Lung (tissue), 11 donors: ENCODE measurements at regions not wholly inside any gene's neighbourhood (a gene's known extent, or its start where the extent isn't known, plus 50 kb on each side); places are given as distances from the start of the nearest gene placed in this dataset.

Experiments
- ATAC-seq: fragments of 200-7000 bp; cut with Tn5 transposase; one replicate; pipeline ENCODE4 v1.9.1; 2020; ENCODE audit warnings: moderate number of reproducible peaks; ENCODE audit not compliant: insufficient read depth, low FRiP score
- DNase-seq, 3 donors: peaks; one replicate each; pipeline ENCODE4 v3.0.0-alpha.2; 2013 to 2017
- H3K27ac ChIP-seq, 2 donors: one replicate each; pipeline ENCODE4 v1.5.1; 2013; ENCODE audit warnings: mild to moderate bottlenecking in 2 of 2, moderate library complexity in 2 of 2, control low read depth in 1 of 2, inconsistent platforms in 1 of 2, low read depth in 1 of 2, low read length in 1 of 2
- H3K27me3 ChIP-seq, 3 donors: one replicate each; pipeline ENCODE4 v1.5.1; 2013; ENCODE audit warnings: low read length in 2 of 3; ENCODE audit not compliant: control insufficient read depth in 3 of 3, insufficient read depth in 3 of 3
- H3K36me3 ChIP-seq, 4 donors: one replicate each; pipeline ENCODE4 v1.5.1; 2013; ENCODE audit warnings: low read length in 4 of 4, mild to moderate bottlenecking in 1 of 4, moderate library complexity in 1 of 4; ENCODE audit not compliant: control insufficient read depth in 4 of 4, insufficient read depth in 4 of 4
- H3K4me1 ChIP-seq, 5 donors: one replicate each; pipeline ENCODE4 v1.5.1; 2013; ENCODE audit warnings: low read length in 5 of 5, mild to moderate bottlenecking in 2 of 5, moderate library complexity in 1 of 5; ENCODE audit not compliant: control insufficient read depth in 5 of 5, insufficient read depth in 5 of 5
- H3K4me3 ChIP-seq: one replicate; pipeline ENCODE4 v1.5.1; 2013; ENCODE audit warnings: mild to moderate bottlenecking, control low read depth, moderate library complexity
- H3K9ac ChIP-seq, 2 donors: one replicate each; pipeline ENCODE4 v1.5.1; 2013; ENCODE audit warnings: low read length in 2 of 2, control low read depth in 1 of 2; ENCODE audit not compliant: insufficient read depth in 1 of 2
- H3K9me3 ChIP-seq, 4 donors: one replicate each; pipeline ENCODE4 v1.5.1; 2013; ENCODE audit warnings: low read length in 3 of 4, mild to moderate bottlenecking in 1 of 4, moderate library complexity in 1 of 4; ENCODE audit not compliant: control insufficient read depth in 4 of 4, insufficient read depth in 3 of 4
- WGBS, 2 donors: extraction: QIAGEN DNeasy Blood & Tissue Kit; methylation state at CpG; one replicate each; pipeline ENCODE4 v1.1.7; 2013; 5-methylcytosine and 5-hydroxymethylcytosine counted together
- TF ChIP-seq, protein P1 (sequence below): IDR thresholded peaks from 2 replicates; pipeline ENCODE4 v1.5.1; 2012; ENCODE audit warnings: mild to moderate bottlenecking; ENCODE audit errors: control extremely low read depth, extremely low read depth
- donor health status: control.
- donor health status: control.
- donor health status: Bipolar disorder and iron deficiency.
- donor health status: healthy.
- donor health status: DM: yes; HTN: yes; CAD: no.

- DNase-seq (no peak), ATAC-seq (no peak)
- no peak overlapping the region for H3K4me3 ChIP-seq
- H3K9ac ChIP-seq = no peak overlapping the region
- H3K36me3 ChIP-seq = no peaks in the 10 kb centered on the region
- no peak overlapping the region for H3K27ac ChIP-seq
- no peaks in the 10 kb centered on the region for H3K4me1 ChIP-seq
- 89 to 90% methylated on average over 1 of the region's 1 CpG for WGBS, 2 donors
- TF ChIP-seq, protein P1, sequence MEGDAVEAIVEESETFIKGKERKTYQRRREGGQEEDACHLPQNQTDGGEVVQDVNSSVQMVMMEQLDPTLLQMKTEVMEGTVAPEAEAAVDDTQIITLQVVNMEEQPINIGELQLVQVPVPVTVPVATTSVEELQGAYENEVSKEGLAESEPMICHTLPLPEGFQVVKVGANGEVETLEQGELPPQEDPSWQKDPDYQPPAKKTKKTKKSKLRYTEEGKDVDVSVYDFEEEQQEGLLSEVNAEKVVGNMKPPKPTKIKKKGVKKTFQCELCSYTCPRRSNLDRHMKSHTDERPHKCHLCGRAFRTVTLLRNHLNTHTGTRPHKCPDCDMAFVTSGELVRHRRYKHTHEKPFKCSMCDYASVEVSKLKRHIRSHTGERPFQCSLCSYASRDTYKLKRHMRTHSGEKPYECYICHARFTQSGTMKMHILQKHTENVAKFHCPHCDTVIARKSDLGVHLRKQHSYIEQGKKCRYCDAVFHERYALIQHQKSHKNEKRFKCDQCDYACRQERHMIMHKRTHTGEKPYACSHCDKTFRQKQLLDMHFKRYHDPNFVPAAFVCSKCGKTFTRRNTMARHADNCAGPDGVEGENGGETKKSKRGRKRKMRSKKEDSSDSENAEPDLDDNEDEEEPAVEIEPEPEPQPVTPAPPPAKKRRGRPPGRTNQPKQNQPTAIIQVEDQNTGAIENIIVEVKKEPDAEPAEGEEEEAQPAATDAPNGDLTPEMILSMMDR = no peak
- H3K27me3 ChIP-seq = no peaks in the 10 kb centered on the region
- no peaks in the 10 kb centered on the region for H3K9me3 ChIP-seq
Observed at GRCh38 chr16:16884451-16884850, 505.5 kb downstream of the NPIPA7 start.

GRCh38 chr16:16887193-16887592, 508.3 kb downstream of the NPIPA7 start:
- 88 to 92% methylated on average over 4 of the region's 4 CpGs for WGBS, 2 donors
- no peaks in the 10 kb centered on the region for H3K4me1 ChIP-seq
- no peaks in the 10 kb centered on the region for H3K36me3 ChIP-seq
- no peak for ATAC-seq
- no peaks in the 10 kb centered on the region for H3K9me3 ChIP-seq
- no peak overlapping the region for H3K4me3 ChIP-seq
- H3K27ac ChIP-seq = no peak overlapping the region
- TF ChIP-seq, protein P1 = no peak
- no peaks in the 10 kb centered on the region for H3K27me3 ChIP-seq
- DNase-seq = no peak
- no peak overlapping the region for H3K9ac ChIP-seq

DNA sequence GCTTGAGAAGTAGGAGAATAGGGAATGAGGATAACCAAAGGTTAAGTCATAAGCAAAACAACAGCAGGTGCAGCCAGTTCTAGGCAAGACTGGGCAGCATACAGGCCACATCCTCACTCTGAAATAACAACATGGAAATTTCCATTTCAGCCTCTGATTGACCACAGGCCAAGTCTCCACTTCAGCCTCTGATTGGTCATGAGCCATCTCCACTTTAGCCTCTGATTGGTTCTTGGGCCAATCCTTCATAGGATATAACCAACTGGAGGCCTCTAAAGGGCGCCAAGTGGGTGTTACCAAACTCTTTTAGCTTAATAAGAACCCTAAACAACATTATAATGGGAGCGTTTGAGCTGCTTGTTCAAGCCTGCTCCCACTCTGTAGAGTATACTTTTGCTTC, 512.0 kb downstream of the NPIPA7 start:
- 66 to 82% methylated on average over 2 of the region's 2 CpGs for WGBS, 2 donors
- Histone ChIP-seq H3K9ac (no peak overlapping the region), H3K9me3 (no peaks in the 10 kb centered on the region), H3K27ac (no peak overlapping the region), H3K27me3 (no peaks in the 10 kb centered on the region), H3K4me1 (no peaks in the 10 kb centered on the region), H3K36me3 (no peaks in the 10 kb centered on the region), H3K4me3 (no peak overlapping the region)
- ATAC-seq (no peak), DNase-seq (no peak)
- TF ChIP-seq, protein P1 = no peak

GRCh38 chr16:16904601-16905000, 525.7 kb downstream of the NPIPA7 start:
- no peaks in the 10 kb centered on the region for H3K27me3 ChIP-seq
- ATAC-seq = no peak
- peaks cover 0 to 7% (median 1%) of the 10 kb centered on the region in 4 donors for H3K9me3 ChIP-seq
- no peak overlapping the region for H3K9ac ChIP-seq
- no peak overlapping the region for H3K4me3 ChIP-seq
- no peaks in the 10 kb centered on the region for H3K36me3 ChIP-seq
- no peak overlapping the region for H3K27ac ChIP-seq
- WGBS, 2 donors = 76 to 100% methylated on average over 1 of the region's 1 CpG
- H3K4me1 ChIP-seq = peaks cover 0 to 7% (median 0%) of the 10 kb centered on the region in 5 donors
- no peak for DNase-seq
- TF ChIP-seq, protein P1 = no peak
